ENCODE measurements at regions not wholly inside any gene's neighbourhood (a gene's known extent, or its start where the extent isn't known, plus 50 kb on each side); places are given as distances from the start of the nearest gene placed in this dataset.

- Histone ChIP-seq H2AFZ (no peak overlapping the region), H3K4me3 (no peak overlapping the region), H3K79me2 (no peaks in the 10 kb centered on the region), H3K9me2 (replicated peaks; ENCODE audit: insufficient read depth) (no peaks in the 10 kb centered on the region), H3K36me3 (replicated peaks; ENCODE audit: insufficient read depth, low read depth) (no peaks in the 10 kb centered on the region), H3K4me1 (ENCODE audit: insufficient read depth) (peaks cover 8% of the 10 kb centered on the region), H3K4me2 (no peak overlapping the region), H3K27ac (no peak overlapping the region), H4K20me1 (ENCODE audit: insufficient read depth, poor library complexity, severe bottlenecking) (no peaks in the 10 kb centered on the region), H3K9me3 (ENCODE audit: low read depth) (no peaks in the 10 kb centered on the region), H3K27me3 (no peaks in the 10 kb centered on the region)
- TF ChIP-seq EZH2phosphoT487 (IDR thresholded peaks at IDR 0.05; ENCODE audit: low read depth, severe bottlenecking, unreplicated experiment) (no peak), EZH2 (IDR thresholded peaks at IDR 0.05; ENCODE audit: borderline replicate concordance) (no peak), CTCF (IDR thresholded peaks at IDR 0.05; ENCODE audit: poor library complexity) (no peak)
- 94% methylated on average over 3 of the region's 3 CpGs for WGBS (ENCODE audit: low lambda C conversion rate, missing lambda C conversion rate)
- DNase-seq (ENCODE audit: low spot score): no peak
Measured at GRCh38 chr5:147015405-147015804, 136.8 kb upstream of the PPP2R2B start.

DNA sequence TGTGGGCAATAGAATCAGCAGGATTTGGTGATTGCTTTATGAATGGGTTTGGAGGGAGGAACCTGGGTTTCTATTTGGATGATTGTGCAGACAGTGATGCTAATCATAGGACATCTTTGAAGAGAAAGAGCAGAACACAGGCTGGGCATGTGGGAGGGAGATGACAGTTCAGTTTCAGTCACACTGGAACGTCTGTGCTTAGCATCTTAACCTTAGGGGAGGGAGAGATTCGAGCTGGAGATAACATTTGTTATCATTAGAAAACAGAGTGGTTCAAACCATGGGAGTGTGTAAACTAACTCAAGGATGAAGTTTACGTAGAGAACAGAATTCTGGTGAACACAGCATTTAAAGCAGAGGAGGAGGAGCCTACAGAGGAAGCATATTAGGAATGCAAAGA lies 138.6 kb upstream of the PPP2R2B start:
- Histone ChIP-seq H4K20me1 (ENCODE audit: insufficient read depth, poor library complexity, severe bottlenecking) (no peaks in the 10 kb centered on the region), H3K27ac (no peak overlapping the region), H3K4me1 (ENCODE audit: insufficient read depth) (peaks cover 8% of the 10 kb centered on the region), H3K9me3 (ENCODE audit: low read depth) (no peaks in the 10 kb centered on the region), H3K9me2 (replicated peaks; ENCODE audit: insufficient read depth) (no peaks in the 10 kb centered on the region), H3K27me3 (no peaks in the 10 kb centered on the region), H3K79me2 (no peaks in the 10 kb centered on the region), H3K36me3 (replicated peaks; ENCODE audit: insufficient read depth, low read depth) (no peaks in the 10 kb centered on the region), H3K4me2 (no peak overlapping the region), H3K4me3 (no peak overlapping the region), H2AFZ (no peak overlapping the region)
- WGBS (ENCODE audit: low lambda C conversion rate, missing lambda C conversion rate): 9% methylated on average over 3 of the region's 3 CpGs
- no peak for TF ChIP-seq EZH2 (IDR thresholded peaks at IDR 0.05; ENCODE audit: borderline replicate concordance)
- TF ChIP-seq EZH2phosphoT487 (IDR thresholded peaks at IDR 0.05; ENCODE audit: low read depth, severe bottlenecking, unreplicated experiment): no peak
- TF ChIP-seq CTCF (IDR thresholded peaks at IDR 0.05; ENCODE audit: poor library complexity): no peak
- no peak for DNase-seq (ENCODE audit: low spot score)

DNA sequence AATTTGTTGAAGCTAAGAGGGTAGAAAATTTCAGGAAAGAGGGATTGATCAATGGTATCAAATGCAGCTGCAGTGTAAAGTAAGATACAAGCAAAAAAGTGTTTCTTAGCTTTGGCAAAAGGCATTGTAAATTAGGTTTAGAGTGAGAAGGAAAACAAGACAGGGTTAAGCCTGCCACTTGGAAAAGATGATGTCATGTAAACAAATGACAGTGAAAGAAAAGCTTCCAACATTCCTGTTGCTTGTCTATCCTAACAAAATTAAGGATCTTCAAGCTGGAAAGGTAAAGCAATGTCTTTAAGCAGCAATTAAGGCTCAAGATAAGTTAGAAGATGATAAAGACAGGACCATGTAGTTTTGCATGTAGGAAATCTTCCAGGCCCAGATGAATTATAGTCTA lies 139.1 kb upstream of the PPP2R2B start:
- Histone ChIP-seq H3K4me2 (no peak overlapping the region), H3K9me2 (replicated peaks; ENCODE audit: insufficient read depth) (no peaks in the 10 kb centered on the region), H3K4me1 (ENCODE audit: insufficient read depth) (peaks cover 8% of the 10 kb centered on the region), H2AFZ (no peak overlapping the region), H3K27ac (no peak overlapping the region), H3K36me3 (replicated peaks; ENCODE audit: insufficient read depth, low read depth) (no peaks in the 10 kb centered on the region), H3K4me3 (no peak overlapping the region), H3K9me3 (ENCODE audit: low read depth) (no peaks in the 10 kb centered on the region), H4K20me1 (ENCODE audit: insufficient read depth, poor library complexity, severe bottlenecking) (no peaks in the 10 kb centered on the region), H3K27me3 (no peaks in the 10 kb centered on the region), H3K79me2 (no peaks in the 10 kb centered on the region)
- TF ChIP-seq CTCF (IDR thresholded peaks at IDR 0.05; ENCODE audit: poor library complexity): no peak
- TF ChIP-seq EZH2 (IDR thresholded peaks at IDR 0.05; ENCODE audit: borderline replicate concordance): no peak
- TF ChIP-seq EZH2phosphoT487 (IDR thresholded peaks at IDR 0.05; ENCODE audit: low read depth, severe bottlenecking, unreplicated experiment): no peak
- no peak for DNase-seq (ENCODE audit: low spot score)

- H3K9me3 ChIP-seq (ENCODE audit: low read depth): no peaks in the 10 kb centered on the region
- no peaks in the 10 kb centered on the region for H3K79me2 ChIP-seq
- peaks cover 8% of the 10 kb centered on the region for H3K4me1 ChIP-seq (ENCODE audit: insufficient read depth)
- H2AFZ ChIP-seq: no peak overlapping the region
- no peak overlapping the region for H3K4me2 ChIP-seq
- no peak overlapping the region for H3K4me3 ChIP-seq
- H3K27ac ChIP-seq: no peak overlapping the region
- DNase-seq (ENCODE audit: low spot score): no peak
- TF ChIP-seq EZH2 (IDR thresholded peaks at IDR 0.05; ENCODE audit: borderline replicate concordance) (no peak), CTCF (IDR thresholded peaks at IDR 0.05; ENCODE audit: poor library complexity) (no peak), EZH2phosphoT487 (IDR thresholded peaks at IDR 0.05; ENCODE audit: low read depth, severe bottlenecking, unreplicated experiment) (no peak)
- no peaks in the 10 kb centered on the region for H3K36me3 ChIP-seq (replicated peaks; ENCODE audit: insufficient read depth, low read depth)
- no peaks in the 10 kb centered on the region for H4K20me1 ChIP-seq (ENCODE audit: insufficient read depth, poor library complexity, severe bottlenecking)
- 74% methylated on average over 1 of the region's 1 CpG for WGBS (ENCODE audit: low lambda C conversion rate, missing lambda C conversion rate)
- H3K27me3 ChIP-seq: no peaks in the 10 kb centered on the region
- no peaks in the 10 kb centered on the region for H3K9me2 ChIP-seq (replicated peaks; ENCODE audit: insufficient read depth)
Measured at GRCh38 chr5:147018812-147019211, 140.3 kb upstream of the PPP2R2B start.
